GM19463 (cell line): ENCODE measurements at regions not wholly inside any gene's neighbourhood (a gene's known extent, or its start where the extent isn't known, plus 50 kb on each side); places are given as distances from the start of the nearest gene placed in this dataset.

ENCODE experiments used
- ATAC-seq: cut with Tn5 transposase; IDR thresholded peaks from one replicate; pipeline ENCODE4 v1.9.1; 2021; ENCODE audit warnings: mild to moderate bottlenecking, moderate library complexity; ENCODE audit not compliant: unreplicated experiment

- no peak for ATAC-seq
These were observed 763.6 kb downstream of the ADGRL2 start for GRCh38 chr1:82564333-82564732.

- no peak for ATAC-seq
These were observed 761.7 kb downstream of the ADGRL2 start for GRCh38 chr1:82562448-82562847.

- no peak for ATAC-seq
These were observed 759.8 kb downstream of the ADGRL2 start for GRCh38 chr1:82560566-82560965.

GRCh38 chr1:82555501-82555900, 754.8 kb downstream of the ADGRL2 start:
- no peak for ATAC-seq

GRCh38 chr1:82549841-82550240, 749.1 kb downstream of the ADGRL2 start:
- ATAC-seq = no peak

GRCh38 chr1:82542766-82543165, 742.0 kb downstream of the ADGRL2 start:
- ATAC-seq = no peak

- ATAC-seq = no peak
These were observed 741.4 kb downstream of the ADGRL2 start for GRCh38 chr1:82542141-82542540.

- no peak for ATAC-seq
These were observed 739.3 kb downstream of the ADGRL2 start for GRCh38 chr1:82540006-82540405.

- no peak for ATAC-seq
These were observed 738.1 kb downstream of the ADGRL2 start for GRCh38 chr1:82538876-82539275.

- ATAC-seq = no peak
These were observed 734.3 kb downstream of the ADGRL2 start for GRCh38 chr1:82534996-82535395.

GRCh38 chr1:82525378-82525777, 724.6 kb downstream of the ADGRL2 start:
- no peak for ATAC-seq

GRCh38 chr1:82520611-82521010, 719.9 kb downstream of the ADGRL2 start:
- no peak for ATAC-seq

GRCh38 chr1:82517586-82517985, 716.9 kb downstream of the ADGRL2 start:
- ATAC-seq = no peak

GRCh38 chr1:82515650-82516049, 714.9 kb downstream of the ADGRL2 start:
- ATAC-seq = no peak

- ATAC-seq = no peak
These were observed 710.7 kb downstream of the ADGRL2 start for GRCh38 chr1:82511441-82511840.

GRCh38 chr1:82510431-82510830, 709.7 kb downstream of the ADGRL2 start:
- no peak for ATAC-seq

- ATAC-seq = no peak
These were observed 706.3 kb downstream of the ADGRL2 start for GRCh38 chr1:82507011-82507410.

GRCh38 chr1:82503822-82504221, 703.1 kb downstream of the ADGRL2 start:
- ATAC-seq = no peak

GRCh38 chr1:82499022-82499421, 698.3 kb downstream of the ADGRL2 start:
- no peak for ATAC-seq

- ATAC-seq = no peak
These were observed 693.4 kb downstream of the ADGRL2 start for GRCh38 chr1:82494117-82494516.

- no peak for ATAC-seq
These were observed 691.4 kb downstream of the ADGRL2 start for GRCh38 chr1:82492159-82492558.

GRCh38 chr1:82491301-82492048, 690.7 kb downstream of the ADGRL2 start:
- ATAC-seq = no peak

- ATAC-seq = no peak
These were observed 687.0 kb downstream of the ADGRL2 start for GRCh38 chr1:82487778-82488177.
